SH-SY5Y (cell line): ENCODE measurements at regions not wholly inside any gene's neighbourhood (a gene's known extent, or its start where the extent isn't known, plus 50 kb on each side); places are given as distances from the start of the nearest gene placed in this dataset.

Source experiments
- GATA2 ChIP-seq: IDR thresholded peaks from 2 replicates; pipeline ENCODE4 v1.6.1; 2011; ENCODE audit warnings: mild to moderate bottlenecking, low read depth, low read length
- GATA3 ChIP-seq: IDR thresholded peaks from 2 replicates; pipeline ENCODE4 v1.6.1; 2011; ENCODE audit warnings: low read depth, mild to moderate bottlenecking, low read length, moderate library complexity

- TF ChIP-seq GATA2 (no peak), GATA3 (no peak)
These were observed 231.7 kb upstream of the PGRMC2 start for GRCh38 chr4:128519163-128519830.
